OCI-LY7 (cell line): ENCODE measurements at regions not wholly inside any gene's neighbourhood (a gene's known extent, or its start where the extent isn't known, plus 50 kb on each side); places are given as distances from the start of the nearest gene placed in this dataset.

Experiments
- BruUV-seq: library from RNA; stranded (reverse); fragments of 400-500 nt; replicated peaks from 2 replicates; lab custom pipeline; 2021; lab: Mats Ljungman, UMichigan
- CTCF ChIA-PET: fragments of 300-600 bp; sonication (Branson Sonifier 250); formaldehyde crosslinking; loops from one replicate; lab custom pipeline; 2022; ENCODE audit warnings: antibody characterized with exemption; ENCODE audit not compliant: unreplicated experiment; lab: Charles Lee
- POLR2A ChIA-PET: fragments of 300-600 bp; sonication (Branson Sonifier 250); formaldehyde crosslinking; loops from one replicate; lab custom pipeline; 2022; ENCODE audit warnings: antibody characterized with exemption; lab: Charles Lee
- DNase-seq: peaks from one replicate; pipeline ENCODE4 v3.0.0-alpha.2; 2015; ENCODE audit warnings: low spot score
- H2AFZ ChIP-seq: fragments of 200-600 bp; sonication (generic), shearing (Covaris generic); 2 replicates; pipeline ENCODE4 v1.6.1; 2014; ENCODE audit warnings: mild to moderate bottlenecking, antibody characterized with exemption, low read length, moderate library complexity
- H3K27ac ChIP-seq: fragments of 200-600 bp; sonication (generic); 2 replicates; pipeline ENCODE4 v1.5.1; 2014; ENCODE audit warnings: mixed run types, low read depth, mild to moderate bottlenecking, moderate library complexity, low read length, inconsistent platforms; ENCODE audit not compliant: poor library complexity, severe bottlenecking
- H3K36me3 ChIP-seq: fragments of 200-600 bp; sonication (generic); 2 replicates; pipeline ENCODE4 v1.6.1; 2014; ENCODE audit warnings: mild to moderate bottlenecking, antibody characterized with exemption, low read length, moderate library complexity, mixed read lengths; ENCODE audit not compliant: insufficient read depth
- H3K4me1 ChIP-seq: fragments of 200-600 bp; sonication (generic); 2 replicates; pipeline ENCODE4 v1.5.1; 2014; ENCODE audit warnings: mild to moderate bottlenecking, low read length; ENCODE audit not compliant: insufficient read depth, poor library complexity, severe bottlenecking
- H3K4me2 ChIP-seq: fragments of 200-600 bp; sonication (generic); 2 replicates; pipeline ENCODE4 v1.6.1; 2014; ENCODE audit warnings: mild to moderate bottlenecking, low read length
- H3K4me3 ChIP-seq: fragments of 200-600 bp; sonication (generic); 2 replicates; pipeline ENCODE4 v1.5.1; 2014; ENCODE audit warnings: mild to moderate bottlenecking, low read depth, low read length; ENCODE audit not compliant: poor library complexity, severe bottlenecking
- H3K79me2 ChIP-seq: fragments of 200-600 bp; sonication (generic); 2 replicates; pipeline ENCODE4 v1.6.1; 2016; ENCODE audit warnings: low read depth, mild to moderate bottlenecking, low read length, moderate library complexity, mixed read lengths; ENCODE audit not compliant: insufficient read depth
- H3K9me2 ChIP-seq: fragments of 200-600 bp; sonication (generic); 2 replicates; pipeline ENCODE4 v1.6.1; 2016; ENCODE audit warnings: mild to moderate bottlenecking, low read length, mixed read lengths; ENCODE audit not compliant: insufficient read depth
- H3K9me3 ChIP-seq: fragments of 200-600 bp; sonication (generic); 2 replicates; pipeline ENCODE4 v1.6.1; 2014; ENCODE audit warnings: mild to moderate bottlenecking, mixed run types, low read length, mixed read lengths
- H4K20me1 ChIP-seq: fragments of 200-600 bp; sonication (generic); 2 replicates; pipeline ENCODE4 v1.6.1; 2014; ENCODE audit warnings: mild to moderate bottlenecking, antibody characterized with exemption, low read length, moderate library complexity, mixed read lengths; ENCODE audit not compliant: insufficient read depth
- EZH2phosphoT487 ChIP-seq: fragments of 200-600 bp; sonication (generic); IDR thresholded peaks from 2 replicates; pipeline ENCODE4 v1.6.1; 2018; ENCODE audit warnings: low read depth, borderline replicate concordance, mild to moderate bottlenecking, mixed run types, antibody characterized with exemption, low read length, moderate library complexity, mixed read lengths
- intact Hi-C: fragments of 100-400 bp; cut with micrococcal nuclease; formaldehyde crosslinking; loops from one replicate; pipeline ENCODE4 v1.10.0; 2022; ENCODE audit not compliant: unreplicated experiment
- TF ChIP-seq, protein P1 (sequence below): fragments of 200-600 bp; sonication (generic); conservative IDR thresholded peaks from 2 replicates; pipeline ENCODE4 v1.5.1; 2014; ENCODE audit warnings: mild to moderate bottlenecking, antibody characterized with exemption, low read length, moderate library complexity, mixed read lengths

DNA sequence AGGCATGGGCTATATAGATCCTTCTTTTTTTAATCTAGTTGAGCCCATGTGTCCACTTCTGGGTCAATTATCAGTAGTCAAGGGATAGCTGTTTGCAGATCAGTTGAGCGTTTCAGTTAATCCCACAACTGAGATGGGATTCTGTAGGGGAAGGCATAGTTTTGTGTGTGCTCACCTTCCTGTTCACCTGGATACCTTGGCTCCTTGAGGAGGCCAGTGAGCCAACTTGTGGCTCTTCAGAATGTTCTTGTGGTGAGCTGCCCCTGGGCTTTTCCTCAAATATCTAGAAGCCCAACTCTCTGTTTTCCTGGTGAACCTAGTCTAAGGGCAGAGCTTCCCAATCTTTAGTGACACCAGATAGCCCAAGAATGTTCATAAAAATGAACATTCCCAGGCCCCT lies 302.9 kb upstream of the TBX3 start:
- H4K20me1 ChIP-seq, result no peaks in the 10 kb centered on the region
- no peaks in the 10 kb centered on the region for H3K4me1 ChIP-seq
- CTCF ChIA-PET, result no interaction called here
- BruUV-seq, result no TSS peak
- H3K27ac ChIP-seq, result no peak overlapping the region
- POLR2A ChIA-PET, result no interaction called here
- no peak overlapping the region for H3K4me2 ChIP-seq
- H3K9me2 ChIP-seq, result no peaks in the 10 kb centered on the region
- H3K4me3 ChIP-seq, result no peak overlapping the region
- no peak overlapping the region for H2AFZ ChIP-seq
- no peaks in the 10 kb centered on the region for H3K9me3 ChIP-seq
- H3K36me3 ChIP-seq, result no peaks in the 10 kb centered on the region
- H3K79me2 ChIP-seq, result no peaks in the 10 kb centered on the region
- no peak for DNase-seq
- intact Hi-C loops, result no loop called here
- TF ChIP-seq, protein P1, sequence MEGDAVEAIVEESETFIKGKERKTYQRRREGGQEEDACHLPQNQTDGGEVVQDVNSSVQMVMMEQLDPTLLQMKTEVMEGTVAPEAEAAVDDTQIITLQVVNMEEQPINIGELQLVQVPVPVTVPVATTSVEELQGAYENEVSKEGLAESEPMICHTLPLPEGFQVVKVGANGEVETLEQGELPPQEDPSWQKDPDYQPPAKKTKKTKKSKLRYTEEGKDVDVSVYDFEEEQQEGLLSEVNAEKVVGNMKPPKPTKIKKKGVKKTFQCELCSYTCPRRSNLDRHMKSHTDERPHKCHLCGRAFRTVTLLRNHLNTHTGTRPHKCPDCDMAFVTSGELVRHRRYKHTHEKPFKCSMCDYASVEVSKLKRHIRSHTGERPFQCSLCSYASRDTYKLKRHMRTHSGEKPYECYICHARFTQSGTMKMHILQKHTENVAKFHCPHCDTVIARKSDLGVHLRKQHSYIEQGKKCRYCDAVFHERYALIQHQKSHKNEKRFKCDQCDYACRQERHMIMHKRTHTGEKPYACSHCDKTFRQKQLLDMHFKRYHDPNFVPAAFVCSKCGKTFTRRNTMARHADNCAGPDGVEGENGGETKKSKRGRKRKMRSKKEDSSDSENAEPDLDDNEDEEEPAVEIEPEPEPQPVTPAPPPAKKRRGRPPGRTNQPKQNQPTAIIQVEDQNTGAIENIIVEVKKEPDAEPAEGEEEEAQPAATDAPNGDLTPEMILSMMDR, result no peak
- TF ChIP-seq EZH2phosphoT487, result no peak

- H3K79me2 ChIP-seq, result no peaks in the 10 kb centered on the region
- ChIA-PET POLR2A (no interaction called here), CTCF (no interaction called here)
- H3K4me3 ChIP-seq, result no peak overlapping the region
- no TSS peak for BruUV-seq
- H3K9me2 ChIP-seq, result no peaks in the 10 kb centered on the region
- no peaks in the 10 kb centered on the region for H3K9me3 ChIP-seq
- H3K27ac ChIP-seq, result no peak overlapping the region
- no peaks in the 10 kb centered on the region for H3K36me3 ChIP-seq
- no peak for TF ChIP-seq EZH2phosphoT487
- TF ChIP-seq, protein P1, result no peak
- H4K20me1 ChIP-seq, result no peaks in the 10 kb centered on the region
- H3K4me1 ChIP-seq, result no peaks in the 10 kb centered on the region
- no peak overlapping the region for H3K4me2 ChIP-seq
- no peak overlapping the region for H2AFZ ChIP-seq
- no peak for DNase-seq
- intact Hi-C loops, result no loop called here
These were observed 302.3 kb upstream of the TBX3 start for GRCh38 chr12:114986178-114986714.

DNA sequence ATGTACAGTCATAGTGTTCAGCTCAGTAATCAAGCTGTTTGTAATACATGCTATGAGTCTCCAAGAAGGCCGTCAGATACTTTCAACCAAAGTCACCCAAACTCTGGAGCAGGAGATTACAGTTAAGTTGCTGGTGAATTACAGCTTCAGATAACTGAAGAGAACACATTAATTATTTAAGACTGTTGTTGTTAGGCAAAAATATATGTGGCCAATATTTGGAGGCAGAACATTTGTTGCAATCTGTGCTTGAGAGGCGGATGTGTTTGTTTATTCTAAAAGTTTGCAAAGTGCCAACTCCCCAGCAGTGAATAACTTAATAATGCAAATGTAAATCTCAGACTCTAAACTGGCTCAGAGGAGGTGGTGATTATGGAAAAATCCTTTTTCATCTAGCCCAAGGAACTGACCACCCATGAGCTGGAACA lies 300.7 kb upstream of the TBX3 start:
- H3K79me2 ChIP-seq, result no peaks in the 10 kb centered on the region
- no peaks in the 10 kb centered on the region for H3K36me3 ChIP-seq
- H3K27ac ChIP-seq, result no peak overlapping the region
- H2AFZ ChIP-seq, result no peak overlapping the region
- POLR2A ChIA-PET, result no interaction called here
- H4K20me1 ChIP-seq, result no peaks in the 10 kb centered on the region
- CTCF ChIA-PET, result no interaction called here
- no TSS peak for BruUV-seq
- no peak overlapping the region for H3K4me2 ChIP-seq
- H3K4me3 ChIP-seq, result no peak overlapping the region
- no peaks in the 10 kb centered on the region for H3K4me1 ChIP-seq
- intact Hi-C loops, result no loop called here
- no peaks in the 10 kb centered on the region for H3K9me3 ChIP-seq
- no peaks in the 10 kb centered on the region for H3K9me2 ChIP-seq
- DNase-seq, result no peak
- no peak for TF ChIP-seq EZH2phosphoT487
- TF ChIP-seq, protein P1, result no peak
